T47D (cell line): ENCODE measurements at regions not wholly inside any gene's neighbourhood (a gene's known extent, or its start where the extent isn't known, plus 50 kb on each side); places are given as distances from the start of the nearest gene placed in this dataset.
A peak's percentile ranks its signal among the peaks of the same experiment; 100 is the strongest.

Experiments
- DNase-seq, 2 experiments: peaks; one replicate each; pipeline versions ENCODE4 v3.0.0 to v3.0.0-alpha.2; 2011 to 2012; ENCODE audit warnings: low read depth in 1 of 2, low spot score in 1 of 2
- JUND ChIP-seq: IDR thresholded peaks from 2 replicates; pipeline ENCODE4 v1.6.1; 2012; ENCODE audit warnings: low read depth
- in situ Hi-C: cut with HindIII; loops from 2 replicates; pipeline ENCODE4 v1.10.0; 2016; ENCODE audit warnings: low sequenced_read_pairs, low pct_unique_long_range_greater_than_20kb

GRCh38 chr19:16000024-16000663 lies 51.3 kb downstream of the OR10H4 start:
- in situ Hi-C loops: no loop called here
- no peak for DNase-seq
- no peak for TF ChIP-seq JUND

- in situ Hi-C loops: no loop called here
- DNase-seq: peak in 1 of 2 experiments; percentile 43
- no peak for TF ChIP-seq JUND
Measured at GRCh38 chr19:16001481-16002312, 52.9 kb downstream of the OR10H4 start.

- in situ Hi-C loops: no loop called here
- DNase-seq: no peak
- no peak for TF ChIP-seq JUND
Measured at GRCh38 chr19:16002406-16003384, 53.9 kb downstream of the OR10H4 start.

- peak in 1 of 2 experiments; percentile 20 for DNase-seq
- in situ Hi-C loops: no loop called here
- no peak for TF ChIP-seq JUND
Measured at GRCh38 chr19:16003391-16003790, 54.6 kb downstream of the OR10H4 start.

- no peak for TF ChIP-seq JUND
- in situ Hi-C loops: no loop called here
- DNase-seq: no peak
Measured at GRCh38 chr19:16005925-16006324, 57.1 kb downstream of the OR10H4 start.

- no peak for TF ChIP-seq JUND
- in situ Hi-C loops: no loop called here
- no peak for DNase-seq
Measured at GRCh38 chr19:16012552-16012951, 63.7 kb upstream of the TPM4 start.

- in situ Hi-C loops: no loop called here
- no peak for TF ChIP-seq JUND
Measured at GRCh38 chr19:16013181-16013850, 63.0 kb upstream of the TPM4 start.

GRCh38 chr19:16013851-16014840 lies 62.1 kb upstream of the TPM4 start:
- TF ChIP-seq JUND: no peak
- in situ Hi-C loops: no loop called here
- DNase-seq: no peak

More at GRCh38 chr19:16013181-16013850, 63.0 kb upstream of the TPM4 start:
- DNase-seq: no peak

GRCh38 chr19:16014923-16015804 lies 61.1 kb upstream of the TPM4 start:
- no peak for TF ChIP-seq JUND
- in situ Hi-C loops: no loop called here
- no peak for DNase-seq

GRCh38 chr19:16015805-16016173 lies 60.5 kb upstream of the TPM4 start:
- in situ Hi-C loops: no loop called here
- no peak for TF ChIP-seq JUND
- no peak for DNase-seq
